ENCODE measurements at regions not wholly inside any gene's neighbourhood (a gene's known extent, or its start where the extent isn't known, plus 50 kb on each side); places are given as distances from the start of the nearest gene placed in this dataset.

GRCh38 chr14:58769011-58769643 is 131.4 kb downstream of the DACT1 start:
- H3K9me3 ChIP-seq (ENCODE audit: low read depth), result no peaks in the 10 kb centered on the region
- no peak overlapping the region for H3K4me3 Mint-ChIP-seq
- H3K9ac ChIP-seq, result no peak overlapping the region
- H3K4me3 ChIP-seq, result no peak overlapping the region
- no peaks in the 10 kb centered on the region for H3K79me2 ChIP-seq (ENCODE audit: low read depth)
- H3K4me2 ChIP-seq, result no peak overlapping the region
- DNase-seq (ENCODE audit: low spot score), result peak; percentile 20
- H3F3A ChIP-seq (ENCODE audit: low read depth), result peaks cover 23% of the 10 kb centered on the region
- H3K27me3 ChIP-seq, result peaks cover 16% of the 10 kb centered on the region
- H2AFZ ChIP-seq (replicated peaks), result no peak overlapping the region
- H3K27ac Mint-ChIP-seq, result peak overlapping the region; percentile 37
- no peak for TF ChIP-seq EZH2 (IDR thresholded peaks at IDR 0.05)
- no peak for TF ChIP-seq CTCF (IDR thresholded peaks at IDR 0.05)
- peak; percentile 29 for TF ChIP-seq EZH2phosphoT487 (IDR thresholded peaks at IDR 0.05)
- H3K4me1 Mint-ChIP-seq, result peaks cover 60% of the 10 kb centered on the region
- no peaks in the 10 kb centered on the region for H3K36me3 ChIP-seq
- no peaks in the 10 kb centered on the region for H3K36me3 Mint-ChIP-seq
- no peak overlapping the region for H3K27ac ChIP-seq
- H3K4me1 ChIP-seq, result peaks cover 50% of the 10 kb centered on the region
- no peaks in the 10 kb centered on the region for H4K20me1 ChIP-seq (ENCODE audit: low read depth)
- H3K9me3 Mint-ChIP-seq, result no peaks in the 10 kb centered on the region
- H3K27me3 Mint-ChIP-seq (ENCODE audit: insufficient read depth, low read depth), result peaks cover 2% of the 10 kb centered on the region

GRCh38 chr14:58769771-58770170 is 132.0 kb downstream of the DACT1 start:
- Histone ChIP-seq H3F3A (ENCODE audit: low read depth) (peaks cover 23% of the 10 kb centered on the region), H4K20me1 (ENCODE audit: low read depth) (no peaks in the 10 kb centered on the region), H3K4me2 (no peak overlapping the region), H3K79me2 (ENCODE audit: low read depth) (no peaks in the 10 kb centered on the region), H3K9me3 (ENCODE audit: low read depth) (no peaks in the 10 kb centered on the region), H2AFZ (replicated peaks) (no peak overlapping the region), H3K9ac (no peak overlapping the region), H3K4me3 (no peak overlapping the region), H3K4me1 (peaks cover 50% of the 10 kb centered on the region), H3K27ac (no peak overlapping the region), H3K36me3 (no peaks in the 10 kb centered on the region), H3K27me3 (peaks cover 16% of the 10 kb centered on the region)
- Mint-ChIP-seq H3K27me3 (ENCODE audit: insufficient read depth, low read depth) (peaks cover 2% of the 10 kb centered on the region), H3K27ac (no peak overlapping the region), H3K4me3 (no peak overlapping the region), H3K4me1 (peaks cover 62% of the 10 kb centered on the region), H3K36me3 (no peaks in the 10 kb centered on the region), H3K9me3 (no peaks in the 10 kb centered on the region)
- TF ChIP-seq CTCF (IDR thresholded peaks at IDR 0.05) (no peak), EZH2 (IDR thresholded peaks at IDR 0.05) (no peak), EZH2phosphoT487 (IDR thresholded peaks at IDR 0.05) (no peak)
- DNase-seq (ENCODE audit: low spot score), result no peak

- DNase-seq (ENCODE audit: low spot score), result no peak
- Mint-ChIP-seq H3K27ac (peak overlapping the region; percentile 42), H3K9me3 (peaks cover 2% of the 10 kb centered on the region), H3K36me3 (no peaks in the 10 kb centered on the region), H3K27me3 (ENCODE audit: insufficient read depth, low read depth) (peaks cover 7% of the 10 kb centered on the region), H3K4me3 (no peak overlapping the region), H3K4me1 (peaks cover 55% of the 10 kb centered on the region)
- H3F3A ChIP-seq (ENCODE audit: low read depth), result peaks cover 23% of the 10 kb centered on the region
- H3K27ac ChIP-seq, result no peak overlapping the region
- TF ChIP-seq EZH2phosphoT487 (IDR thresholded peaks at IDR 0.05) (no peak), CTCF (IDR thresholded peaks at IDR 0.05) (no peak), EZH2 (IDR thresholded peaks at IDR 0.05) (no peak)
- no peak overlapping the region for H3K4me2 ChIP-seq
- H3K4me3 ChIP-seq, result no peak overlapping the region
- peaks cover 46% of the 10 kb centered on the region for H3K4me1 ChIP-seq
- H3K9me3 ChIP-seq (ENCODE audit: low read depth), result no peaks in the 10 kb centered on the region
- peaks cover 16% of the 10 kb centered on the region for H3K27me3 ChIP-seq
- H4K20me1 ChIP-seq (ENCODE audit: low read depth), result no peaks in the 10 kb centered on the region
- H3K9ac ChIP-seq, result no peak overlapping the region
- H3K36me3 ChIP-seq, result no peaks in the 10 kb centered on the region
- no peaks in the 10 kb centered on the region for H3K79me2 ChIP-seq (ENCODE audit: low read depth)
- no peak overlapping the region for H2AFZ ChIP-seq (replicated peaks)
Observed at GRCh38 chr14:58770491-58770982, 132.8 kb downstream of the DACT1 start.

All from neural progenitor cell (in vitro differentiated cells).